ENCODE measurements at regions not wholly inside any gene's neighbourhood (a gene's known extent, or its start where the extent isn't known, plus 50 kb on each side); places are given as distances from the start of the nearest gene placed in this dataset.

DNA sequence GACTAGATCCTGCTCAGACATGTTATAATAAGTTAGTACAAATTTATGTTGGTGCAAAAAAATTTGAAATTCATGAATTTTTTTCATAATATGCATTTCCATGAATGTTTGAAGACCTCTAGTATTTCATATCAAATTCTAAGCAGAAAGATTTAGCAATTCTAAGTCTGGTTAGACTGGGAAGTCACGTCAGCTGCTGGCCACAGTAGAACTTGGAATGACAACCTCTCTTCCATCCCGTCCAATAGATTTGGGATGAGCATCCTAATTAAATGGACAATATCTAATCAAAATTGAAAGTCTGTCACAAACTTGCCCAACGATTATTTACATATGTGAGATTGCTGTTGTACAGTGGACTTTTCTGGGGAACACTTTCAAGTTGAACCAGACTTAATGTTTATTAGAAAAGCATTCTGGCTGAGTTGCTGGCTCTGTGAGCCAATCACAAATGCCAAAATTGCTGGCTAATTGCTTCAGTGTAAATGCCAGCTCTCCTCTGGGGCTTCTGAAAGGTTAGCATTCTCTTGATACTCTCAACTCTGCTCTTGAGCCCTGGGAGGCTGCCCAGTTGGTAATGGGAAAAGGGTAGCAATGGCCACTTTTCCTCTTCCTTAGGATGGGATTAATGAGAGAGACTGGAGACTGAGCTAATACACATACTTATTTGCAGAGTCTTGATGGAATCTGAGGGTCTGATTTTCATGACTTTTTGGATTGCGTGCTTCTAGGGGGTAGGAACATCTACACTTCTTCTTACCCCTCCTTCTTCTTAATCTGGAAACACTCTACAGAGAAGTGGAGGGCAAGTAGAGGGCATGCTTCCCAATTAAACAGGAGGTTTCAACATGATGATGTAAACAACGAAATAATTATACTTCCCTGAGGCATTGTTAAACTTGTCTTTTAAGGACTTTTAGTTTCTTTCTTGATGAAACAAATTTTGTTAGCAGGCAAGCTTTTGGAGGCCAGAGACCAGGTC lies 253.5 kb downstream of the BAMBI start:
- TF ChIP-seq, protein P1, sequence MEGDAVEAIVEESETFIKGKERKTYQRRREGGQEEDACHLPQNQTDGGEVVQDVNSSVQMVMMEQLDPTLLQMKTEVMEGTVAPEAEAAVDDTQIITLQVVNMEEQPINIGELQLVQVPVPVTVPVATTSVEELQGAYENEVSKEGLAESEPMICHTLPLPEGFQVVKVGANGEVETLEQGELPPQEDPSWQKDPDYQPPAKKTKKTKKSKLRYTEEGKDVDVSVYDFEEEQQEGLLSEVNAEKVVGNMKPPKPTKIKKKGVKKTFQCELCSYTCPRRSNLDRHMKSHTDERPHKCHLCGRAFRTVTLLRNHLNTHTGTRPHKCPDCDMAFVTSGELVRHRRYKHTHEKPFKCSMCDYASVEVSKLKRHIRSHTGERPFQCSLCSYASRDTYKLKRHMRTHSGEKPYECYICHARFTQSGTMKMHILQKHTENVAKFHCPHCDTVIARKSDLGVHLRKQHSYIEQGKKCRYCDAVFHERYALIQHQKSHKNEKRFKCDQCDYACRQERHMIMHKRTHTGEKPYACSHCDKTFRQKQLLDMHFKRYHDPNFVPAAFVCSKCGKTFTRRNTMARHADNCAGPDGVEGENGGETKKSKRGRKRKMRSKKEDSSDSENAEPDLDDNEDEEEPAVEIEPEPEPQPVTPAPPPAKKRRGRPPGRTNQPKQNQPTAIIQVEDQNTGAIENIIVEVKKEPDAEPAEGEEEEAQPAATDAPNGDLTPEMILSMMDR (conservative IDR thresholded peaks at IDR 0.05; ENCODE audit: control insufficient read depth, insufficient read depth, low read depth, low read length), result no peak

DNA sequence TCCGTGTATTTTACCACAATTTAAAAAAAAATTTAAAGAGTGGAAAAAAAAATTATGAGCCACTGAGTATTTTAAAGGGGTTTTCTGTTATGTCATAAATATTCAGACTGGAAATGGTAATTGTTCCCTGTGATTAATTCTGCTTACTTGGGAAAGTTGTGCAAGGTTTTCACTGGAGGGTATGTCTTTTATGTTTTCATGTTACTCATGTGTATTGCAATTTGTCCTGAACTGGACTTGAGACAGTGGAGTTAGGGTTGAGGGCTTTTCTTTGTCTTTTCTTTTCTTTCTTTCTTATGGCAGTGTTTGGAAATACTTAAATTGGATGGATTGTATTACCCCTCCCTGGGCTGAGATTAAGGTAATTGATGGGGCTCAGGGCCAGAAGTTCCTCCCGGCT lies 257.7 kb downstream of the BAMBI start:
- no peak overlapping the region for H3K4me3 ChIP-seq (ENCODE audit: control insufficient read depth, low read depth, low read length)
- no peak for DNase-seq (ENCODE audit: low read depth)
- TF ChIP-seq, protein P1 (conservative IDR thresholded peaks at IDR 0.05; ENCODE audit: control insufficient read depth, insufficient read depth, low read depth, low read length), result no peak

More for the DNA sequence above, 253.5 kb downstream of the BAMBI start:
- no peak for DNase-seq (ENCODE audit: low read depth)
- H3K4me3 ChIP-seq (ENCODE audit: control insufficient read depth, low read depth, low read length), result no peak overlapping the region

DNA sequence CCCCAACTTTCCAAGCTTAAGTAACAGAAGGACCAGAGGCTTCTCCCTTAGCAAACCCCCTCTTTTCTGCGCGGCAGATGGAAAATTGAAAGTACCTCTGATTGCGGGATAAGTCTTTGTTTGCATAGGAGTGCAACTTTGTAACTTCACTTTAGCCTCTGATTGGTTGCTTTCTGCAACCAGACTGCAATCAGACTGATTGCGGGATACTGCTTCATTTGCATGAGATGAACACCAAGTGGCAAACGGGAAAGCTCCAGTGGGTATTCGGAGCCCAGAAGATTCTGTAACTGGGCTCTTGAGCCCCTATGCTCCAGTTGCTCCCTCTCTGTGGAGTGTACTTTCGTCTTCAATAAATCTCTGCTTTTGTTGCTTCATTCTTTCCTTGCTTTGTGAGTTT lies 260.6 kb downstream of the BAMBI start:
- TF ChIP-seq, protein P1 (conservative IDR thresholded peaks at IDR 0.05; ENCODE audit: control insufficient read depth, insufficient read depth, low read depth, low read length), result no peak
- DNase-seq (ENCODE audit: low read depth), result no peak
- no peak overlapping the region for H3K4me3 ChIP-seq (ENCODE audit: control insufficient read depth, low read depth, low read length)

DNA sequence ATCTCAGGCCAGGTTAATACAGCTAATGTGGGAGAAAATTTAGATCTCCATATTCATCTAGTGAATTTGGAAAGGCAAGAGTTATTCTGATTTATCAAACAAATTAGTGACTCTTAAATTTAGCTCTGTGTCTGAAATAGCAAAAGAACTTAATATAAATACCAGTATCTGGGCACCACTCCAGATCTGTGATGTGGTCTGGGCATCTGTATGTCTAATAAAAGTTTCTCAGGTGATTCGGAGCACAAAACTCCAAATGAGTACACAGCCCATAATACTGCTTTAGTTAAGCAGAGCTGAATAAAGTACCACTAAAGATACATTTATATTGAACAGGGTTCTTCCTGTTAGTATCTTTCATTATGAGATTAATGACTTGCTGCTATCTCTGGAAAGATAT lies 261.4 kb downstream of the BAMBI start:
- TF ChIP-seq, protein P1 (conservative IDR thresholded peaks at IDR 0.05; ENCODE audit: control insufficient read depth, insufficient read depth, low read depth, low read length), result no peak
- DNase-seq (ENCODE audit: low read depth), result no peak
- H3K4me3 ChIP-seq (ENCODE audit: control insufficient read depth, low read depth, low read length), result no peak overlapping the region

DNA sequence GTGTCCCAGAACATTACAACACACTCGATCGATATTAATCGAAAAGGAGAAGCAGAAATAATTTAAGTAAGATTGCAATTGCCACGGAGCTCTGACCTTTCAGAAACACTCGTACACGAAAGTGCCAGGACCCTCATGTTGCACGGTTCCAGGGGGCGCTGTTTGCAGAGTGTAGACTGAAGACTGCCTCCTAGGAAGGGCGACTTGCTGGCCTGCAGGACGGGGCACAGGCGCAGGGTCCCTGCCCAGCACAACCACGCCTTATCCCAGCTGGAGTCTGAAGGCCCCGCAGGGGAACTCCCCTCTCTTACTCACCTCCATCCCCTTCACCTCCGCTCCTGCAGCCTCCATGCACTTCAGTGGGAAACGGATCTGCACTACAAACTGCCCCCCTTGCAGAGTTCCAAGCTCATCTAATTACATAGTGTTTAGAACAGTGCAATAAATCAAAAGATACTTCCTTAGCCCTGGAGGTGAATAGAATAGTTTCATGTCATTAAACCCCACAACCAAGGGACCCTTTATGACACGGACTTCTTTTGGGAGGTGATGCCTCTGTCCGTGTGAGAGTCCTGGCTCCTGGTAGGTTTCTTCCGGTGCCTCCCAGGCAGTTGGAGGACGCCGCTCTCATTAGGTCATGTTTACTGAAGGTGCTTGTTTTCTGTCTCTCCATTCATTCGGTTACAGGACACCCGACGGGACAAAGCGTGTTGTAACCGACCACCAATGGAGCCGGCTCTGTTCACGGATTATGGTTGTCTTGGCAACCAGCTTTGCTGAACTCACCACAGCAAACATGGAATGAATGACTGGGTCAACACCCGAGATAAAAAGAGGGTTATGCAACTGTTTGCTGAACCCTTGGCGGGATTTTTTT lies 262.2 kb downstream of the BAMBI start:
- TF ChIP-seq, protein P1 (conservative IDR thresholded peaks at IDR 0.05; ENCODE audit: control insufficient read depth, insufficient read depth, low read depth, low read length), result no peak
- DNase-seq (ENCODE audit: low read depth), result peak; percentile 19
- H3K4me3 ChIP-seq (ENCODE audit: control insufficient read depth, low read depth, low read length), result no peak overlapping the region

DNA sequence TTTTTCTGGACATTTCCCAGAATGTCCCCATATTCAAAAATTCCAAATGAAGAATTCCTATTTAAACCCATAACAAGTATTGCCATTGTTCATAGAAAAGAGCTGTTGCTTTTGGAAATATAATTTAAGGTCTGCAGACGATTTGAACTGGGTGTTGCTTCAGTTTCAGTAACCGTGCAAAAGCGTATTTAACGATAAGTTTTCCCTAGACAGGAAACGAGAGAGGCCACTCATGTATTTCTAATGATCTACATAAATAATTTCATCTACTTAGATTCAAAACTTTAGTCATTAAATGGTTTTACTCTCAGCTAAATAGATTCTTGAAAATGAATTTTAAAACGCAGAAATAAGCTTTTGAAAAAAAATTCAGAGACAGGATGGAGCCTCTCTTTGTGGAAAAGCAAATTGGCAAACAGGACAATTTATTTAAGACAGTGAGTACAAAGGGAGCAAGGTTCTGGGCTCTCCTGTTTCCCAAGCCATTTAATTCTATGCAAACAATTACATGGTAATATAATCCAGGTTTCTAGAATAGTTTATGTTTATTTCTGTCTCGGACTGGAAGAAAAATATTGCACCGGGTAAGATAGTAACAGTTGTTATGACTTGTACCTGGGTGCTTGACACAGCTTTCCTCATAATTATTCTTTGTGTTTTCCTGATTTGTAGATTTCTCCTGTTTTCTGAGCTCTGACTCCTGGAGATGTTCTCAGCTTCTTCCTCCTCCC lies 263.0 kb downstream of the BAMBI start:
- no peak for DNase-seq (ENCODE audit: low read depth)
- TF ChIP-seq, protein P1 (conservative IDR thresholded peaks at IDR 0.05; ENCODE audit: control insufficient read depth, insufficient read depth, low read depth, low read length), result no peak

More for the DNA sequence above, 263.0 kb downstream of the BAMBI start:
- H3K4me3 ChIP-seq (ENCODE audit: control insufficient read depth, low read depth, low read length), result no peak overlapping the region

Data from fibroblast of mammary gland (primary cell).